ENCODE measurements at regions not wholly inside any gene's neighbourhood (a gene's known extent, or its start where the extent isn't known, plus 50 kb on each side); places are given as distances from the start of the nearest gene placed in this dataset.

- TF ChIP-seq EZH2 (IDR thresholded peaks at IDR 0.05; ENCODE audit: insufficient read depth, low read length) (no peak), CTCF (IDR thresholded peaks at IDR 0.05; ENCODE audit: insufficient read depth, low read depth, low read length) (no peak)
Measured at GRCh38 chr21:32966120-32966519, 59.6 kb upstream of the OLIG2 start.
